LoVo (cell line): ENCODE measurements at regions not wholly inside any gene's neighbourhood (a gene's known extent, or its start where the extent isn't known, plus 50 kb on each side); places are given as distances from the start of the nearest gene placed in this dataset.

Source experiments
- DNase-seq: peaks from one replicate; pipeline ENCODE4 v3.0.0-alpha.2; 2016; ENCODE audit warnings: low spot score

DNA sequence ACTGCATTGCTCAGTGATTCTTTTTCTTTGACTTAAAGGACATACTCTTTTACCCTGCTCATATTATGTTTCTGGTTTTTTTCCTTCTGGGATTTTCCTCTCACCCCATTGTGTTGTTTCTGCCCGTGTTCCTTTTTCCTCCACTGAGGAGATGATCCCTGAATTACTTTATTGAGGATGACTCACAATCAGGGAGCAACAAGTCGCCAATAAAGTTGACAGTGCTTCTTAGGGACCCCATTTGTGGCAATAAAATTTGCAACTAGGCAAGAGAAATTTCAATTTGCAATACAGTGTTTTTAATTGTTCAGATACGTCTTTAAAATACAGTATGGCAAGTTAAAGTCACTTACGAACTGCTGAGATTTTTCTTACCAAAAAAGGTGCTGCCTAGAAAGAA lies 217.9 kb downstream of the SOX4 start:
- DNase-seq, result no peak

GRCh38 chr6:21816231-21816630 lies 222.7 kb downstream of the SOX4 start:
- DNase-seq, result no peak

GRCh38 chr6:21820442-21820841 lies 226.9 kb downstream of the SOX4 start:
- no peak for DNase-seq

DNA sequence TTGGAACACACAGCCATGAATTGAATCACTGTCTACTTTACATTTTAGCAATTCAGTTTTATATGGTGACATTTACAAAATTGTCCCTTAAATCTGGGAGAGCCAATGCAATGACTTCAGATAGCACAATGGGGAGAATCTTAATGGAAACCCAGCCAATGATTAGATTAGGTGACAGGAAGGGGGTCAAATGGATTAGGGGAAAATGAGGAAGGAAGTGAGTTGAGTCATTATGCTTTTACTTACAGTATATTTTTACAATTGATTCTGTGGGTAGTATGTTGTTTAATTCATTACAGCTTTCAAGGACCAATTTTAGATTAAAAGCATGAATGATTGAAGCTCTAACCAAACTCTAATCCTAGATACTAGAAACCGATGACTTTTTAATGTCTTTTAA lies 229.8 kb downstream of the SOX4 start:
- DNase-seq, result no peak

- DNase-seq, result no peak
Observed at GRCh38 chr6:21824431-21825177, 231.1 kb downstream of the SOX4 start.

- DNase-seq, result peak; percentile 9
Observed at GRCh38 chr6:21826023-21826422, 232.5 kb downstream of the SOX4 start.

DNA sequence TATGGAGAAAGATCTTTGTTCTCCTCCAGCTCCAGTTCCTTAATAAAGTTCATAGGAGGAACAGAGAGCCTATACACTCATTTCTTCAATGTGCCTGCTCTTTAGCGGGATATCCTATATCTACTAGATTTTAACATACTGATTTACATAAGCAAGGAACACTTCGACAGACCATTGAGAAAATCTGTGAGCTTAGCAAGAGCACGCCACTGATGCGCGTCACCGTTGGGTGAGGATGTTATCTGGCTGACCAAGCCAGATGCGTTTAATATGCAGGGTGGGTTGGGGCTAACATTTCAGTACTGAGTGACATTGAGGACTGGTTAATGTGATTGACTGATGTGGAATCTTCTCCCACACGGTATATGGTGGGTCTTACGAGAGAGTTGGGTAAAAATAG lies 233.4 kb downstream of the SOX4 start:
- DNase-seq, result no peak

GRCh38 chr6:21827425-21828202 lies 234.1 kb downstream of the SOX4 start:
- DNase-seq, result no peak

DNA sequence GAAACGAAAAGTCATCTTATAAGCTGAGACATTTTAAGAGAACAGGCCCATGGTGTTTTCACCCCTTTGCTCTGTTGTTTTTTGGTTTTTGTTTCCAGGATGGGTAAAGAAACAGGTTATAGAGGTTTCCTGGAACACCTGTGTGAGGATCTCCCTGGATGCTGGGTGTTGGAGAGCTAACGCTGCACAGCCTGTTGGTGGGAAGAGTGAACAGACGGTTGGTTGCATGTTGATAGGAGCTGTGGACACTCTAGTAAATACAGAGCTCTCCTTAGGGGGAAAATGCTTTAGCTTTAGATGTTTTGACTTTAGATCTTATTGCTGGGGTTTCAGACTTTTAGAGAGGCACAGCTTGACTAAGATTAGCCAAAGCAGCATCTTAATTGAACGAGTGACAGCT lies 235.2 kb downstream of the SOX4 start:
- no peak for DNase-seq

DNA sequence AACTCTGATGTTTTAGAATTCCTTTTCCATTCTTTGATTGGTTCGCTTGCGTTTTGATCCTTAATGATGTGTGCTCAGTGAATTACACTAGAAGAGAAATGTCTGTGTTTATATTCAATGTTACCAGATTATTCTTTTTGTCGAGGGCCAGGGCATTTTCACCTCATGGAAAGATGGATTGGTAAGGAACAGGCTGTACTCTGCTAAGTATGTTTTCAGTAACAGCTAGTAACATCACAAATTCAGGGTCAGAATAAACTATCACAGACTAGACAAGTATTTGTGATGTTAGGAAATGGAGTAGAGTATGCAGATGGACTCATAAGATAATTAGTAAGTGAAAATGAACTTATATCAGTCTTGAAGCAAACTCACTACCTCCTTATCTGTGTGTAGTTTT lies 235.6 kb downstream of the SOX4 start:
- no peak for DNase-seq

DNA sequence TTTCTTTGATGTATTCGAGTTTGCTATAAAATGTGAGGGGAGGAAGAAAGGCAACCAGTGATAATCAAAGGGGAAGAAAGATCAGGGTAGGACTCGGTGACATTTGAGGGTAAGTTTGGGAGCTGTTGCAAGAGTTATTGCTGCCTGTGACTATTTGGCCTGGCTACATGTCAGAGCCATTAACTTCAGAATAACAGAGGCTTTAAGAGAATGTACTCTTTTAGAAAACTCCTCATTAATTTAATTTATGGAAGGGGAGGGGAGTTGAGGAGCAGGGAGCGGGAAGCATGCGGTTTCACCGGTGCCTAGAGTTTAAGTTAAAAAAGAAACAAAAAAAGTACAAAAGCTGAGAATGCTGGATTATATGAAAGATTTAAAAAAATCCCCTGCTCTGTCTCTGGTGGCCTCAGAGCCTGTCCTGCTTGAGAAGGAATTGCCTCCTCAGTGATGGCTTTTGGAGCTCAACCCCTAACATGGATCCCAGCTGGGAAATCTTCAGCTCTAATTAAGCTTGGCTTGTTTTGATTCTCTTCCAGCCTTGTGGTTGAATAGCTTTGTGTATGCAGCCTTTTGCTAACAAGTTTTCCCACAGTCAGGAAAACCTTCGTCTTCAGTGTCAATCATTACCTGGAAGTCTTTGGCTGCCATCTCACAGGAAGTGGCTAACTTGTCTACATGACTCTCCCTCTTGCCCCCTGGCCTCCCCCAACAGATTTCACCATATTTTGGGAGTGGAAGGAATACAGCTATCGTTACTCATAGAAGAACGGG lies 238.2 kb downstream of the SOX4 start:
- DNase-seq, result no peak

- no peak for DNase-seq
Observed at GRCh38 chr6:21836277-21836676, 242.7 kb downstream of the SOX4 start.

DNA sequence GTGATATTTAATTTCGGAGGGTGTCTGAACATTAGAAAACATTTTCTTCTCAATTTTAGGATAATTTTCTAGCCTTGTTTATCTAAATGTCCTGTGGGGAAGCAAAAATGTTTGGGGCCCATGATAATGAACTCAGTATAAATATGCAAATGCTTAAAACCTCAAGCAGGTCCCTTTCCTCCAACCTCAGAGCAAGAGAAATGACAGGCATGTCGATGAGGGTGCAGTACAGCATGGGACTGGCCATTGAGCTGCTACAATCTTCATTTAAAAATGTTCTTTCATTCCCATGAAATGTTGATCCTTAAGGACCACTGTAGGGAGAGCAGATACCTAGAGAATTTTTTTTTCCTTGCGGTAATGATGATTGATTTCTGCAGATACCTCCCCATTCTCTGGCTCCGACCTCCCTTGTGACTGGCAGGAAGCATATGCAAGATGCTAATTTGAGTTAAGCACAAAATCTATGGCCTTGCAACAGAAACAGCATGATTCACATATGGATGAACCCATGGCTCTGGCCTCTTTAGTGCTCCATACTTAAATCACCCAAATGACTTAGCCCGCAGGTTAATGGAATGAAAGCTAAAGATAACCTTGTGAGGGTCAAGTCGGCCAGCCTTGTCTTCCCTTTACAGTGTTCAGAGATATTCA lies 243.3 kb downstream of the SOX4 start:
- no peak for DNase-seq

DNA sequence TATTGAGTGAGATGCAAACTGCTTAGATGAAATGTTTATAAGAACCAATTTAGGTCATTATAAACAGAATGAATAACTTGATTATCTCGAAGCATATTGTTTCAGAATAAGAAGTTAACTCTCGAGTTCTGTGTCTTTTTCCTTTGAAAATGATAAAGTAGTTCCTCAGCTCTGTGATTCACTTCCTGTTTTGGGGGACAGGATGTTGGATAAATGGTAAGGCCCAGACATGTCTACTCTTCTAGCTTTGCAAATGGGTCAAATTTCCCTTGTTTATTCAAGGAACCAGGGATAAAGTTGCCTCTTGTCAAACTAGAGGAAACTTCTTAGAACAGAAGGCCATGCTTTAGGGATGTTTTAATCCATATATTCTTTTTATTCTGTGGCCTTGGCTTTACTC lies 246.9 kb downstream of the SOX4 start:
- DNase-seq, result no peak

GRCh38 chr6:21842875-21843645 lies 249.5 kb downstream of the SOX4 start:
- DNase-seq, result no peak

DNA sequence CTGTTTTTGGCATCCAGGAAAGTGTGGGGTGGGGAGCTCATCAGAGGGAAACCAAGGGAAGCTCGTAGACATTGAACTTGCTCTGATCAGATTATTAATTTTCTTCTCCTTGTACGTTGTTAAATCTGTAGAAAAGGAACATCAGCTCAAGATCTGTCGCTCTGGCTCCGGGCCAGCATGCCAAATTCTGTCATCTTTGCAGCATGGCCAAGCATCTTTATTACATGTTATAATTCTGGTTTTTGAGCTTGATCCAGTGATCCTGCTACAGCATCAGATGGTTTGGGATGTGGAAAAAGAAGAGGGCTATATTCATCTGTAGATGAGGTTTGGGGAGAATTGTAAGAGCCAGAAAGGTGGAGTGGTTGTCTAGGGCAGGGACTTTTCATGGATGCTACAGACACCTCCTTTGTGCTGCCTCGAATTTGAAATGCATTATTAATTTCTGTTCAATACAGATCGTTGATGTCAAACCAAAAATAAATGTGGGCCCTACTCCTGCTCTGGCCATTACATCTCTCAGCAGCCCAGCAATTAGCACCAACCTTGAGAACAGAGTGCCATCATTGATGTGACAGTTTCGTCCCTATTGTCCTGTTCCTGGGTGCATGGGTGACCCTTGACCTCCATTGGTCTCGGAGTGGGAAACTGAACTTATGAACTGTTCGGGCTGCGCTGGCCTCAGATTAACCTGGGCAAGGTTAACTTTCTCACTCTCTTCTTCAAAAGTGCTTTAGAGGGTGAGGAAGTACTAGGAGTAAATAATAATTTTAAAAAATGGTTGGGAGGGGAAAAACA lies 250.8 kb downstream of the SOX4 start:
- no peak for DNase-seq

- DNase-seq, result no peak
Observed at GRCh38 chr6:21845018-21845417, 251.5 kb downstream of the SOX4 start.

DNA sequence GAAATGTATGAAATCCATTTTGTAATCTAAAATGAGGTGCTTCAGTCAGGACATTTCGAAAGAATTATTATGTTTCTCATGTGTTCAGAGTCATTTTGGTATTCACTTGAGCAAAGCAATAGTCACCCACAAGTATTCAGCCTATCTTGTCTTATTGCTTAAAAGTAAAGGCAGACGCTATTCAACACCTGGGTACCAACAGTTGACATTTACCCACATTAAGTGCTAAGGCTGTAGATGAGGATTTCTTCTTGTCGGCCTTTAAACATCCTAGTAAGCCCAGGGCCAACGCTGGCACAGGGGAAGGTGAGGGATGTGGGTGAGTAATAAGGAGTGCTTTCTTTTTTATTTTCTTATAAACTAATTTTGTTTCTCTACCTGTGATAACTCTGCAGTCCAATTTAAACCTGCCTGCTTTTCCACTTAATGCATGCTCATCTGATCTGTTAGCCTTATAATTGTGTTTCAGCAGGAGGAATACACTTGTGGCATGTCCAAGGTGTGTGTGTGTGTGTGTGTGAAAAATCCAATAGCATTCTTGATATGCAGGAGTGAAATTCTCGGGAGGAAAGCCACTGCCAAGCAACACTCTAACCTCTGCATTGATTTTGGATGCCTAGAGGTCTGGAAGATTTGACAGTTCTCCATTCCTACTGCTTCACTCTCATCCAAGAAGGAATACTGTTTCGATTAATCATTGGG lies 252.0 kb downstream of the SOX4 start:
- no peak for DNase-seq

- no peak for DNase-seq
Observed at GRCh38 chr6:21846541-21847451, 253.2 kb downstream of the SOX4 start.
